Superior temporal gyrus (tissue), 1 donor: ENCODE measurements at regions not wholly inside any gene's neighbourhood (a gene's known extent, or its start where the extent isn't known, plus 50 kb on each side); places are given as distances from the start of the nearest gene placed in this dataset.
"Not testable (repeated sequence)": the region's sequence is repeated elsewhere in the genome, so short reads cannot be mapped to it uniquely, and the experiment has no call there.

Experiments
- DNase-seq: peaks from one replicate; pipeline ENCODE4 v3.0.0-alpha.2; 2016; ENCODE audit errors: extremely low spot score

DNA sequence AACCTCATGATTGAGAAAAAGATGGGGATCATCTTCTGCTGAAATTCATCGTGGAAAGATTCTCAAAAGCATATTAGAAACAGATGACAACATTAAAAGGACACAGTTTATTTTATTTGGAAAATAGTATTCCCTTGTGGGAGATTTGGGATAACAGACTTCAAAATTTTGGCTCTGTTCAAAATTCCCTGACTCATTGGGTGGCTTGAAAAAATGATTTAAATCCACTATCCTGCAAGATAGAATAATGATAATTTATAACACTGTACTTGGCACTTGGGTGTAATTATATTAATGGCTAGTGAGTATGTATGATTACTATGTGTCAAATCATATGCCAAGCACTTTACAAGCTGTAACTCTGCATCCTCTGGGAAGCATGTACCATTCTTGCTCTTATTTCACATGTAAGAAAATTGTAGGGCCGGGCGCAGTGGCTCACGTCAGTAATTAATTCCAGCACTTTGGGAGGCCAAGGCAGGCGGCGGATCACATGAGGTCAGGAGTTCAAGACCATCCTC lies 128.8 kb downstream of the LMNTD1 start:
- no peak for DNase-seq

DNA sequence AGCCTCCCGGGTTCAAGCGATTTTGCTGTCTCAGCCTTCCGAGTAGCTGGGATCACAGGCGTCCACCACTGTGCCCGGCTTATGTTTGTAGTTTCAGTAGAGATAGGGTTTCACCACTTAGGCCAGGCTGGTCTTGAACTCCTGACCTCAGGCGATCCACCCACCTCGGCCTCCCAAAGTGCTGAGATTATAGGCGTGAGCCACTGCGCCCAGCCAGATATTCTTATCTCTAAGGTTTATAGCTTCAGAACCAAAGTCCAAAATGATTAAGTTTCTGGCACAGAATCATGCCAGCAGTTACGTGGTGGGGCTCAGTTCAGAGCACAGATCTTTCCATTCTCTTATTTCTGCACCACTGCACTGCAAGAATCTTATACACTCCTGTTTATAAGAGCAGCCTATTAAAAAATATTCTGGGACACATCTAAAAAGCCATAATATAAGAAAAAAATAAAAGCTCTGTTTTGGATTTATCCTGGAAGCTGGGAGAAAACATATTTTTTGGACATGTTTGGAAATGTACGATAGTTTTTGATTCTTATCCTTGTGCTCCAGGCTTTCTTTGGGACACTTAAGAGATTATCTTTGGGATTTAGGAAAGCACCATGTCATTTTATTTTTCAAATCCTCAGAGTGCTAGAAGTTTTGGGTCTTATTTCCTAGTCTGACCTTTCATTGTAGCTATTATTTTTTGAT lies 129.6 kb downstream of the LMNTD1 start:
- DNase-seq: no peak

DNA sequence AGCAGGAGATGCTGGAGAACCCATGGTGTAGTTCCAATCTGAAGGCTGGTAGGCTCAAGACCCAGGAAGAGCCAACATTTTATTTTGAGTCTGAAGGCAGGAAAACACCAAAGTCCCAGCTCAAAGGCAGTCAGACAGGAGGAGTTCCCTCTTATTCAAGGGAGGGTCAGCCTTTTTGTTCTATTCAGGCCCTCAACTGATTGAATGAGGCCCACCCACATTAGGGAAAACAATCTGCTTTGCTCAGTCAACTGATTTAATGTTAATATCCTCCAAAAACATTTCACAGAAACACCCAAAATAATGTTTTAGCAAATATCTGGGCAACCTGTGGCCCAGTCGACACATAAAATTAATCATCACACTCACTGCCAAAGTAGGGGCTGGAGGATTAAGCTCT lies 130.8 kb downstream of the LMNTD1 start:
- no peak for DNase-seq

DNA sequence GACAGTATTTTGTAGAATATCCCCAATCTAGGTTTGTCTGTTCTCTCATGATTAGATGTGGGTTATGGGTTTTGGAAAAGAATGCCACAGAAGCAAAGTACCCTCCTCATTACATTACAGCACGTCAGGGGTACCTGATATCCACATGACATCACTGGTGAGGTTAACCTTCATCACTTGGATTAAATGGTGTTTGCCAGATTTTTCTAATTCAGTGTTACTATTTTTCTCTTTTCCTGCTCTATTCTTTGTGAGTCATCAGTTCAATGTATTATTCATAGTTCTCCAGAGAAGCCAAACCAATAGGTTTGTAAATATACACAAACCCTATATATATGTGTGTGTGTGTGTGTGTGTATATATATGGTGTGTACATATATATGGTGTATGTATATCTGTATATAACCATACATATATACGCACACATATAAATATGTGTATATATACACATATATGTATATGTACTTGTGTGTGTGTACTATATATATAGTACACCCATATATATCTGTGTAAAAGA lies 131.4 kb downstream of the LMNTD1 start:
- DNase-seq: no peak

DNA sequence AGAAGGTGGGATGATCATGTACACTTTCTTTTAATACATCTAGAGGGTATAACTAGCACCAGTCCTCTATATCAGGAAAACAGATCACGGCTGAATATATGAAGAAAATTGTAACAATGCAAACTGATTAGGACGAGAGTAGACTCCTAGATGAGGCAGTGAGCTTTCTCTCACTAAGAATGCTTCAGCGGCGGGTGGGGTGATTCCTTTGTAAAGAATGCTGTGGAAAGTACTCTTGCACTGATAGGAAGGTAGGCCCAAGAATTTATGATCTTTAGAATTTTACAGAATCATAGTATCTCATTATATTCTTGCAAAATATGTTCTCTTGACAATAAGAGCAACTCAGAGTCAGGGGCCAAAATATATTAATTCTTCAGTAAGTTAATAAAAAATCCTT lies 133.0 kb downstream of the LMNTD1 start:
- no peak for DNase-seq

DNA sequence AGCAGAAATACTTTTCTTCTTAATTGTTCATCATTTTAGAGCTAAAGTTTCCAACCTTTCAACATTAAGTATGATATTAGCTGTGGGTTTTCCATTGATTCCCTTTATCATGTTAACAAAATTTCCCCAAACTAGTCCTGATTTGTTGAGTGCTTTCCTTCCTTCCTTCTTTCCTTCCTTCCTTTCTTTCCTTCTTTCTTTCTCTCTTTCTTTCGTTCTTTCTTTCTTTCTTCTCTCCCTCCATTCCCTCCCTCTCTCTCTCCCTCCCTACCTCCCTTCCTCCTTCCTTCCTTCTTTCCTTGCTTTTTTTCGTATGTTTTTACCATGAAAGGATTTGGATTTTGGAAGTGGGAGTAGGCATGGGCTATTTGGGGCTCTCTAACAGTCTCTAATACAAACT lies 133.5 kb downstream of the LMNTD1 start:
- DNase-seq: no peak

DNA sequence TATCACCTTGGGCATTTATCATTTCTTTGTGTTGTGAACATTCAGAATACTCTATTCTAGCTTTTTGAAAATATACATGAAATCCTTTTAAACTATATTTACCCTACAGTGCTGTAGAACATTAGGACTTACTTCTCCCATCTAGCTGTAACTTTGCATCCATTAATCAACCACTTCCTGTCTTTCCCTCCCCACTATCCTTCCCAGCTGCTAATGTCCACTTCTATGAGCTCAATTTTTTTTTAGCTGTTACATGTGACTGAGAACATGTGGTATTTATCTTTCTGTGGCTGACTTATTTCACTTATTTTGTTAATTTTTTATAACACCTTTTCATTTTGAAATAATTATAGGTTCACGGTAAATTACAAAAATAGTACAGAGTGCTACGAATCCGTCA lies 136.0 kb downstream of the LMNTD1 start:
- DNase-seq: no peak

DNA sequence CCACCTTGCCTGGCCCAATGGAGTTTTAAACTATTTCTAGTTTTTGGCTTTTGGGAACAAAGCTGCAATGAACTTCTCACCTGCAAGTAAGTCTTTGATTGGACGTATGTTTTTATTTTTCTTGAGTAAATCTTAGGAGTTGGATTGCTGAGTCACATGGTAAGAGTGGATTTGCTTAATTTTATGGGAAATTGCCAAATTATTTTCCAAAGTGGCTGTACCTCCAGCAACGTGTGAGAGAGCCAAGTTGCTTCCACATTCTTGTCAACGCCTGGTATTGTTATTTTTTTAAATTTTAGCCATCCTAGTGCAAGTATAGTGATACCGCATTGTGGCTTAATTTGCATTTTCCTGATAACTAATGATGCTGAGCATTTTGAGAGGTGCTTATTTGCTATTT lies 136.6 kb downstream of the LMNTD1 start:
- DNase-seq: no peak

- DNase-seq: no peak
These were observed 138.1 kb downstream of the LMNTD1 start for GRCh38 chr12:25415004-25415403.

DNA sequence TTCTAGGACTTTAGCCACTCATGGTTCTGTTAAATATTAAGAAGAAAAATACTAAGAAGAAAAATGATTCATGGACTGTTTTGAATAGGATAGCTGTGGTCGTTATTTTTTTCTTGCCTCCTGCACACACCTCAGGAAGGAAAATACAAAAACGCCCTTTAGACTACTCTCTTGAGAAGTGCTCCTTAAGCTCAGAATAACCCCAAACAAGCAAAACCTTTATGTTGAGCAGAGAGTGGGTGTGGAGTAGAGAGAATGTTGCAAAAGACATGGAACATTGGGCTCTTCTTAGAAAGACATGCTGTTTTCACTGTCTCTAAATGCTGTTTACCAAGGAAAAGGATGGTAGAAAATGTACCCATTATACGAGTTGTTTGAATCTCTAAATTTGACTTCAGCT lies 140.3 kb downstream of the LMNTD1 start:
- no peak for DNase-seq

GRCh38 chr12:25404955-25405354 lies 148.1 kb downstream of the LMNTD1 start:
- no peak for DNase-seq

- no peak for DNase-seq
These were observed 151.0 kb upstream of the KRAS start for GRCh38 chr12:25401547-25402345.

DNA sequence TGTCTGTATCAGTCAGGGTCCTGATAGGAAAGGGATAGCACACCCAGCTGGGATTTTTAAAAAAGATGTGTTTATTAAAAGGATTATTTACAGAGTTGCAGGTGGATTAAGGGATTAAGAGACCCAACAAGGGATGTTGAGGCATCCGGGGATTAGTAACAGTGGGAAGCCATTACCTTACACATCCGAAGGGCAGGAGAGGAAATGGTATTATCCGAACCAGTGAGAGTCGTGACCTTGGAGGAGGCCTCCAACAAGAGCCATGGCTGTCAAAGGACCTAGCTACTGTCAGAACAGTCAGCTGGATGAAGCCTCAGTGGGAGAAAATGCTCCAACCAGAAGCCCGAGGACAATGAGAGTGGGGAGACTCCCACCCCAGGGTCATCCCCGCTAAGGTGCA lies 146.3 kb upstream of the KRAS start:
- DNase-seq: no peak

- DNase-seq: no peak
These were observed 144.5 kb upstream of the KRAS start for GRCh38 chr12:25395227-25395626.

DNA sequence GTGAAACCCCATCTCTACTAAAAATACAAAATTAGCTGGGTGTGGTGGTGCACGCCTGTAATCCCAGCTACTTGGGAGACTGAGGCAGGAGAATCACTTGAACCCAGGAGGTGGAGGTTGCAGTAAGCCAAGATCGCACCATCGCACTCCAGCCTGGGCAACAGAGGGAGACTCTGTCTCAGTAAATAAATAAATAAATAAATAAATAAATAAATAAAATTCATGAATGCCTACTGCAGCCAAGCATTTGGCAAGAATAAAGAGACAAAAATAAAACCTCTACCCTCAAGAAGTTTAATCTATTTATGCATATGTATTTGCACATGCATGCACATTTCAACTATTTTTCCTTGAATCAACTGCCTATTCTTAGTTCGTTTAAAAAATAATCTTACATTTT lies 144.0 kb upstream of the KRAS start:
- not testable (repeated sequence) for DNase-seq

- no peak for DNase-seq
These were observed 143.3 kb upstream of the KRAS start for GRCh38 chr12:25394025-25394424.

DNA sequence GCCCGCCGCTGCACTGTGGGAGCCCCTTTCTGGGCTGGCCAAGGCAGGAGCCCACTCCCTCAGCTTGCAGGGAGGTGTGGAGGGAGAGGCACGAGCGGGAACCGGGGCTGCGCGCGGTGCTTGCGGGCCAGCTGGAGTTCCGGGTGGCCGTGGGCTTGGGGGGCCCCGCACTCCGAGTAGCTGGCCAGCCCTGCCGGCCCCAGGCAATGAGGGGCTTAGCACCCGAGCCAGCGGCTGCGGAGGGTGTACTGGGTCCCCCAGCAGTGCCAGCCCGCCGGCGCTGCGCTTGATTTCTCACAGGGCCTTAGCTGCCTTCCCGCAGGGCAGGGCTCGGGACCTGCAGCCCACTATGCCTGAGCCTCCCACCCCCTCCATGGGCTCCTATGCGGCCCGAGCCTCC lies 140.6 kb upstream of the KRAS start:
- DNase-seq: not testable (repeated sequence)

- no peak for DNase-seq
These were observed 137.5 kb upstream of the KRAS start for GRCh38 chr12:25388183-25388582.

DNA sequence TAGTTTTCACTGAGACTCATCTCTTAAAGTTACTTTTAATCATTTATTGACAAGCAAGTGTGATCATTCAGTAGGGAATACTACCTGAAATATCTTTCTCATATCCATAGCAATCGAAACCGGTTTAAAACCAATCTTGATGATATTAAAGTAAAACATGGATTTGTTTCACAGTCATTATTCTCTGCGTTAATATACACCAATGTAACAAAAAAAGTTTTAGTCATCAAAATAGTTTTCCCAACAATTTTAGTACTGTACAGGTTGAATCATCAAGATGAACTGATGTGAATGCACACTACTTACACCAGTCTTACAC lies 137.0 kb upstream of the KRAS start:
- no peak for DNase-seq

- peak; percentile 97 for DNase-seq
These were observed 136.4 kb upstream of the KRAS start for GRCh38 chr12:25386831-25387731.

GRCh38 chr12:25384893-25385248 lies 134.1 kb upstream of the KRAS start:
- no peak for DNase-seq
